Activated naive CD8-positive, alpha-beta T cell treated with anti-CD3 and anti-CD28 coated beads, Interleukin-2, amount 10 ng/mL, durations not matched to agents 7 days and 5 days (primary cell): ENCODE measurements at regions not wholly inside any gene's neighbourhood (a gene's known extent, or its start where the extent isn't known, plus 50 kb on each side); places are given as distances from the start of the nearest gene placed in this dataset.
"Not testable (repeated sequence)": the region's sequence is repeated elsewhere in the genome, so short reads cannot be mapped to it uniquely, and the experiment has no call there.

Experiments used
- ATAC-seq: fragments of 150-1000 bp; cut with Tn5 transposase; one replicate; pipeline ENCODE4 v1.10.0; 2021; ENCODE audit warnings: low read depth, moderate library complexity
- POLR2A ChIA-PET: fragments of 350-600 bp; sonication (Branson Sonifier 250); formaldehyde crosslinking; loops from one replicate; lab custom pipeline; 2021; ENCODE audit warnings: antibody characterized with exemption; lab: Charles Lee
- DNase-seq: peaks from one replicate; pipeline ENCODE4 v3.0.0; 2021
- H3K27ac Mint-ChIP-seq: one replicate; pipeline ENCODE4 v1.8.0; 2022; ENCODE audit warnings: mild to moderate bottlenecking, mixed read lengths
- H3K27me3 Mint-ChIP-seq: one replicate; pipeline ENCODE4 v1.8.0; 2022; ENCODE audit warnings: mild to moderate bottlenecking, moderate library complexity, mixed read lengths
- H3K36me3 Mint-ChIP-seq: one replicate; pipeline ENCODE4 v1.8.0; 2021; ENCODE audit warnings: mild to moderate bottlenecking, mixed read lengths
- H3K4me1 Mint-ChIP-seq: one replicate; pipeline ENCODE4 v1.8.0; 2021; ENCODE audit warnings: mixed read lengths
- H3K4me3 Mint-ChIP-seq: one replicate; pipeline ENCODE4 v1.8.0; 2022; ENCODE audit warnings: mild to moderate bottlenecking, moderate library complexity, mixed read lengths
- H3K9me3 Mint-ChIP-seq: one replicate; pipeline ENCODE4 v1.8.0; 2021; ENCODE audit warnings: mixed read lengths

- no peak for ATAC-seq
- Mint-ChIP-seq H3K4me1 (peaks cover 10% of the 10 kb centered on the region), H3K27ac (no peak overlapping the region), H3K27me3 (peaks cover 48% of the 10 kb centered on the region), H3K36me3 (peaks cover 2% of the 10 kb centered on the region), H3K9me3 (peaks cover 2% of the 10 kb centered on the region), H3K4me3 (no peak overlapping the region)
- POLR2A ChIA-PET = no interaction called here
- no peak for DNase-seq
Observed at GRCh38 chr14:106666341-106666740, 1140.0 kb downstream of the TMEM121 start.

- Mint-ChIP-seq H3K4me3 (no peak overlapping the region), H3K27ac (no peak overlapping the region), H3K4me1 (peaks cover 9% of the 10 kb centered on the region), H3K9me3 (no peaks in the 10 kb centered on the region), H3K27me3 (peaks cover 42% of the 10 kb centered on the region), H3K36me3 (no peaks in the 10 kb centered on the region)
- POLR2A ChIA-PET = no interaction called here
- ATAC-seq (no peak), DNase-seq (no peak)
Observed at GRCh38 chr14:106670011-106670410, 1143.6 kb downstream of the TMEM121 start.

GRCh38 chr14:106674093-106674492, 1147.7 kb downstream of the TMEM121 start:
- H3K4me1 Mint-ChIP-seq, DNase-seq, H3K36me3 Mint-ChIP-seq, POLR2A ChIA-PET, H3K4me3 Mint-ChIP-seq, H3K9me3 Mint-ChIP-seq, H3K27ac Mint-ChIP-seq, ATAC-seq: not testable (repeated sequence)
- peaks cover 21% of the 10 kb centered on the region for H3K27me3 Mint-ChIP-seq

GRCh38 chr14:106674509-106675125, 1148.2 kb downstream of the TMEM121 start:
- DNase-seq = peak; percentile 72
- H3K36me3 Mint-ChIP-seq, ATAC-seq, H3K27ac Mint-ChIP-seq, H3K4me3 Mint-ChIP-seq, H3K4me1 Mint-ChIP-seq, H3K9me3 Mint-ChIP-seq, POLR2A ChIA-PET: not testable (repeated sequence)
- H3K27me3 Mint-ChIP-seq = peaks cover 21% of the 10 kb centered on the region

- POLR2A ChIA-PET, ATAC-seq: not testable (repeated sequence)
Observed at GRCh38 chr14:106675716-106676115, 1149.3 kb downstream of the TMEM121 start.

GRCh38 chr14:106679776-106680175, 1153.4 kb downstream of the TMEM121 start:
- POLR2A ChIA-PET = no interaction called here
- Mint-ChIP-seq H3K27ac (no peak overlapping the region), H3K36me3 (no peaks in the 10 kb centered on the region), H3K4me3 (no peak overlapping the region), H3K27me3 (peaks cover 31% of the 10 kb centered on the region), H3K9me3 (no peaks in the 10 kb centered on the region), H3K4me1 (peaks cover 3% of the 10 kb centered on the region)
- ATAC-seq = no peak
- DNase-seq = no peak

More at GRCh38 chr14:106675716-106676115, 1149.3 kb downstream of the TMEM121 start:
- not testable (repeated sequence) for DNase-seq, H3K36me3 Mint-ChIP-seq, H3K4me3 Mint-ChIP-seq, H3K27ac Mint-ChIP-seq, H3K4me1 Mint-ChIP-seq, H3K9me3 Mint-ChIP-seq
- H3K27me3 Mint-ChIP-seq = peaks cover 20% of the 10 kb centered on the region

GRCh38 chr14:106681161-106681560, 1154.8 kb downstream of the TMEM121 start:
- DNase-seq (no peak), ATAC-seq (no peak)
- POLR2A ChIA-PET = no interaction called here
- Mint-ChIP-seq H3K27me3 (peaks cover 45% of the 10 kb centered on the region), H3K9me3 (no peaks in the 10 kb centered on the region), H3K4me3 (no peak overlapping the region), H3K36me3 (no peaks in the 10 kb centered on the region), H3K4me1 (no peaks in the 10 kb centered on the region), H3K27ac (no peak overlapping the region)

GRCh38 chr14:106681568-106681967, 1155.2 kb downstream of the TMEM121 start:
- Mint-ChIP-seq H3K4me3 (no peak overlapping the region), H3K4me1 (no peaks in the 10 kb centered on the region), H3K27me3 (peaks cover 46% of the 10 kb centered on the region), H3K9me3 (no peaks in the 10 kb centered on the region), H3K36me3 (no peaks in the 10 kb centered on the region), H3K27ac (no peak overlapping the region)
- DNase-seq (no peak), ATAC-seq (peak; percentile 88)
- POLR2A ChIA-PET = no interaction called here

GRCh38 chr14:106683631-106684030, 1157.2 kb downstream of the TMEM121 start:
- Mint-ChIP-seq H3K4me3 (no peak overlapping the region), H3K4me1 (no peaks in the 10 kb centered on the region), H3K27ac (no peak overlapping the region), H3K9me3 (no peaks in the 10 kb centered on the region), H3K27me3 (peaks cover 54% of the 10 kb centered on the region), H3K36me3 (no peaks in the 10 kb centered on the region)
- DNase-seq = no peak
- POLR2A ChIA-PET = no interaction called here
- no peak for ATAC-seq

GRCh38 chr14:106686533-106686932, 1160.2 kb downstream of the TMEM121 start:
- H3K36me3 Mint-ChIP-seq = no peaks in the 10 kb centered on the region
- POLR2A ChIA-PET = no interaction called here
- no peak overlapping the region for H3K27ac Mint-ChIP-seq
- H3K4me3 Mint-ChIP-seq = no peak overlapping the region
- peaks cover 53% of the 10 kb centered on the region for H3K27me3 Mint-ChIP-seq
- H3K9me3 Mint-ChIP-seq = no peaks in the 10 kb centered on the region
- ATAC-seq = no peak
- DNase-seq = no peak
- peaks cover 11% of the 10 kb centered on the region for H3K4me1 Mint-ChIP-seq

GRCh38 chr14:106690333-106690891, 1164.0 kb downstream of the TMEM121 start:
- Mint-ChIP-seq H3K27ac (no peak overlapping the region), H3K27me3 (peaks cover 30% of the 10 kb centered on the region), H3K9me3 (peaks cover 1% of the 10 kb centered on the region), H3K4me3 (no peak overlapping the region), H3K36me3 (no peaks in the 10 kb centered on the region), H3K4me1 (peaks cover 14% of the 10 kb centered on the region)
- DNase-seq = no peak
- POLR2A ChIA-PET = no interaction called here
- peak; percentile 19 for ATAC-seq

- H3K27me3 Mint-ChIP-seq = peaks cover 21% of the 10 kb centered on the region
- POLR2A ChIA-PET = no interaction called here
- H3K4me3 Mint-ChIP-seq = no peak overlapping the region
- peaks cover 1% of the 10 kb centered on the region for H3K9me3 Mint-ChIP-seq
- no peaks in the 10 kb centered on the region for H3K36me3 Mint-ChIP-seq
- DNase-seq = peak; percentile 65
- no peak overlapping the region for H3K27ac Mint-ChIP-seq
- H3K4me1 Mint-ChIP-seq = peaks cover 14% of the 10 kb centered on the region
- ATAC-seq = peak; percentile 23
Observed at GRCh38 chr14:106691601-106692291, 1165.4 kb downstream of the TMEM121 start.

- Mint-ChIP-seq H3K4me1 (peaks cover 14% of the 10 kb centered on the region), H3K27me3 (peaks cover 9% of the 10 kb centered on the region), H3K4me3 (peak overlapping the region; percentile 73), H3K27ac (peak overlapping the region; percentile 67), H3K9me3 (peaks cover 1% of the 10 kb centered on the region), H3K36me3 (no peaks in the 10 kb centered on the region)
- peak; percentile 81 for DNase-seq
- peak; percentile 76 for ATAC-seq
- POLR2A ChIA-PET = no interaction called here
Observed at GRCh38 chr14:106694638-106695393, 1168.4 kb downstream of the TMEM121 start.
